ENCODE measurements at regions not wholly inside any gene's neighbourhood (a gene's known extent, or its start where the extent isn't known, plus 50 kb on each side); places are given as distances from the start of the nearest gene placed in this dataset.

DNA sequence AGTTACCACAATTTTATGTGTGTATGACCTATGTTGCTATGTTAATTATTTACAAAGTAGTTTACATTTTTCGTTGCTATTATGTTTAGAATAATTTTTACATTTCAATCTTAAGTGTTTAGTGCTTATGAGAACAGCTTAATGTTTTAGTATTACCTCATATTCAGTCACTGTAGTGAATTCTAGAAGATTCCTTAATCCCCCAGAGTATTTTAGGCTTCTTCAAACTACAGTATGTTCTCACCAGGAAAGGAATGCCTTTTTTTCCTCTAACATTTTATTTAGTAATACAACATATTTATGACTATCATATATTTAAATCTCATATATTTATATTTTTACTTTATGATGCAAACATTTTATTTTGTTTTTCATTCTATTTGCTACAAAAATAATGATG, 612.1 kb upstream of the KLHL1 start:
- TF ChIP-seq, protein P1, sequence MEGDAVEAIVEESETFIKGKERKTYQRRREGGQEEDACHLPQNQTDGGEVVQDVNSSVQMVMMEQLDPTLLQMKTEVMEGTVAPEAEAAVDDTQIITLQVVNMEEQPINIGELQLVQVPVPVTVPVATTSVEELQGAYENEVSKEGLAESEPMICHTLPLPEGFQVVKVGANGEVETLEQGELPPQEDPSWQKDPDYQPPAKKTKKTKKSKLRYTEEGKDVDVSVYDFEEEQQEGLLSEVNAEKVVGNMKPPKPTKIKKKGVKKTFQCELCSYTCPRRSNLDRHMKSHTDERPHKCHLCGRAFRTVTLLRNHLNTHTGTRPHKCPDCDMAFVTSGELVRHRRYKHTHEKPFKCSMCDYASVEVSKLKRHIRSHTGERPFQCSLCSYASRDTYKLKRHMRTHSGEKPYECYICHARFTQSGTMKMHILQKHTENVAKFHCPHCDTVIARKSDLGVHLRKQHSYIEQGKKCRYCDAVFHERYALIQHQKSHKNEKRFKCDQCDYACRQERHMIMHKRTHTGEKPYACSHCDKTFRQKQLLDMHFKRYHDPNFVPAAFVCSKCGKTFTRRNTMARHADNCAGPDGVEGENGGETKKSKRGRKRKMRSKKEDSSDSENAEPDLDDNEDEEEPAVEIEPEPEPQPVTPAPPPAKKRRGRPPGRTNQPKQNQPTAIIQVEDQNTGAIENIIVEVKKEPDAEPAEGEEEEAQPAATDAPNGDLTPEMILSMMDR (IDR thresholded peaks at IDR 0.05; ENCODE audit: insufficient read depth, low read depth, low read length), result no peak
- no peak for TF ChIP-seq EZH2 (IDR thresholded peaks at IDR 0.05; ENCODE audit: insufficient read depth, low read length)

All from astrocyte (in vitro differentiated cells and primary cell).